RWPE2 (cell line): ENCODE measurements at regions not wholly inside any gene's neighbourhood (a gene's known extent, or its start where the extent isn't known, plus 50 kb on each side); places are given as distances from the start of the nearest gene placed in this dataset.
A peak's percentile ranks its signal among the peaks of the same experiment; 100 is the strongest.

Experiments used
- ATAC-seq: fragments of 200-7000 bp; cut with Tn5 transposase; 3 replicates; pipeline ENCODE4 v1.9.1; 2021; ENCODE audit warnings: low read depth
- DNase-seq: peaks from one replicate; pipeline ENCODE4 v3.0.0-alpha.2; 2020; ENCODE audit warnings: low spot score
- H3K27ac ChIP-seq: fragments of 450-650 bp; 2 replicates; pipeline ENCODE4 v1.5.1; 2017; ENCODE audit warnings: mild to moderate bottlenecking; ENCODE audit not compliant: poor library complexity, severe bottlenecking
- H3K27me3 ChIP-seq: fragments of 250-450 bp; sonication (Bioruptor Pico); 2 replicates; pipeline ENCODE4 v1.5.1; 2021; ENCODE audit warnings: mild to moderate bottlenecking, moderate library complexity; ENCODE audit not compliant: insufficient read depth, poor library complexity, severe bottlenecking
- H3K36me3 ChIP-seq: fragments of 250-450 bp; sonication (Bioruptor Pico); 2 replicates; pipeline ENCODE4 v1.5.1; 2020; ENCODE audit warnings: low read depth, mild to moderate bottlenecking, moderate library complexity
- H3K4me1 ChIP-seq: fragments of 250-450 bp; sonication (Bioruptor Pico); 2 replicates; pipeline ENCODE4 v1.5.1; 2021; ENCODE audit warnings: mild to moderate bottlenecking, moderate library complexity; ENCODE audit not compliant: insufficient read depth, poor library complexity, severe bottlenecking
- H3K4me3 ChIP-seq: fragments of 250-450 bp; sonication (Bioruptor Pico); 2 replicates; pipeline ENCODE4 v1.5.1; 2021; ENCODE audit warnings: mild to moderate bottlenecking, moderate library complexity; ENCODE audit not compliant: severe bottlenecking
- H3K9me3 ChIP-seq: fragments of 250-450 bp; sonication (Bioruptor Pico); 2 replicates; pipeline ENCODE4 v1.5.1; 2021; ENCODE audit warnings: mild to moderate bottlenecking, moderate library complexity; ENCODE audit not compliant: severe bottlenecking
- CTCF ChIP-seq: fragments of 450-650 bp; IDR thresholded peaks from one replicate; pipeline ENCODE4 v1.5.1; 2017; ENCODE audit warnings: mild to moderate bottlenecking, moderate library complexity; ENCODE audit not compliant: poor library complexity, severe bottlenecking

GRCh38 chr2:116416731-116417377 is 1397.6 kb upstream of the DDX18 start:
- H3K4me3 ChIP-seq: no peak overlapping the region
- no peaks in the 10 kb centered on the region for H3K9me3 ChIP-seq
- DNase-seq (no peak), ATAC-seq (no peak)
- H3K27me3 ChIP-seq: no peaks in the 10 kb centered on the region
- H3K27ac ChIP-seq: no peak overlapping the region
- no peaks in the 10 kb centered on the region for H3K36me3 ChIP-seq
- no peaks in the 10 kb centered on the region for H3K4me1 ChIP-seq
- no peak for TF ChIP-seq CTCF

- DNase-seq (no peak), ATAC-seq (no peak)
- no peaks in the 10 kb centered on the region for H3K36me3 ChIP-seq
- H3K27me3 ChIP-seq: no peaks in the 10 kb centered on the region
- peak; percentile 13 for TF ChIP-seq CTCF
- H3K9me3 ChIP-seq: no peaks in the 10 kb centered on the region
- H3K4me1 ChIP-seq: no peaks in the 10 kb centered on the region
- H3K27ac ChIP-seq: no peak overlapping the region
- no peak overlapping the region for H3K4me3 ChIP-seq
Measured at GRCh38 chr2:116435648-116436047, 1378.8 kb upstream of the DDX18 start.

GRCh38 chr2:116440104-116440653 is 1374.3 kb upstream of the DDX18 start:
- H3K4me1 ChIP-seq: no peaks in the 10 kb centered on the region
- ATAC-seq (no peak), DNase-seq (no peak)
- H3K9me3 ChIP-seq: no peaks in the 10 kb centered on the region
- no peaks in the 10 kb centered on the region for H3K36me3 ChIP-seq
- H3K4me3 ChIP-seq: no peak overlapping the region
- no peak overlapping the region for H3K27ac ChIP-seq
- H3K27me3 ChIP-seq: no peaks in the 10 kb centered on the region
- TF ChIP-seq CTCF: no peak

GRCh38 chr2:116442418-116442817 is 1372.1 kb upstream of the DDX18 start:
- Histone ChIP-seq H3K4me3 (no peak overlapping the region), H3K9me3 (no peaks in the 10 kb centered on the region), H3K27ac (no peak overlapping the region), H3K27me3 (no peaks in the 10 kb centered on the region), H3K4me1 (no peaks in the 10 kb centered on the region), H3K36me3 (no peaks in the 10 kb centered on the region)
- DNase-seq: no peak
- TF ChIP-seq CTCF: no peak
- no peak for ATAC-seq

GRCh38 chr2:116444256-116444872 is 1370.1 kb upstream of the DDX18 start:
- no peaks in the 10 kb centered on the region for H3K4me1 ChIP-seq
- H3K36me3 ChIP-seq: no peaks in the 10 kb centered on the region
- DNase-seq (no peak), ATAC-seq (no peak)
- H3K27me3 ChIP-seq: no peaks in the 10 kb centered on the region
- H3K27ac ChIP-seq: no peak overlapping the region
- H3K4me3 ChIP-seq: no peak overlapping the region
- no peak for TF ChIP-seq CTCF
- no peaks in the 10 kb centered on the region for H3K9me3 ChIP-seq
